ENCODE measurements at regions not wholly inside any gene's neighbourhood (a gene's known extent, or its start where the extent isn't known, plus 50 kb on each side); places are given as distances from the start of the nearest gene placed in this dataset.
"Not testable (repeated sequence)": the region's sequence is repeated elsewhere in the genome, so short reads cannot be mapped to it uniquely, and the experiment has no call there.

GRCh38 chr7:152905949-152906348 is 146.4 kb downstream of the ACTR3B start:
- Mint-ChIP-seq H3K27me3 (no peaks in the 10 kb centered on the region), H3K36me3 (ENCODE audit: low read depth) (no peaks in the 10 kb centered on the region), H3K4me1 (no peaks in the 10 kb centered on the region), H3K9me3 (ENCODE audit: low read depth) (no peaks in the 10 kb centered on the region), H3K27ac (no peak overlapping the region), H3K4me3 (no peak overlapping the region)
- no peak for DNase-seq
- ChIA-PET CTCF (no interaction called here), POLR2A (no interaction called here)
- intact Hi-C loops (cut with DNase I, micrococcal nuclease): no loop called here
- ATAC-seq: no peak

DNA sequence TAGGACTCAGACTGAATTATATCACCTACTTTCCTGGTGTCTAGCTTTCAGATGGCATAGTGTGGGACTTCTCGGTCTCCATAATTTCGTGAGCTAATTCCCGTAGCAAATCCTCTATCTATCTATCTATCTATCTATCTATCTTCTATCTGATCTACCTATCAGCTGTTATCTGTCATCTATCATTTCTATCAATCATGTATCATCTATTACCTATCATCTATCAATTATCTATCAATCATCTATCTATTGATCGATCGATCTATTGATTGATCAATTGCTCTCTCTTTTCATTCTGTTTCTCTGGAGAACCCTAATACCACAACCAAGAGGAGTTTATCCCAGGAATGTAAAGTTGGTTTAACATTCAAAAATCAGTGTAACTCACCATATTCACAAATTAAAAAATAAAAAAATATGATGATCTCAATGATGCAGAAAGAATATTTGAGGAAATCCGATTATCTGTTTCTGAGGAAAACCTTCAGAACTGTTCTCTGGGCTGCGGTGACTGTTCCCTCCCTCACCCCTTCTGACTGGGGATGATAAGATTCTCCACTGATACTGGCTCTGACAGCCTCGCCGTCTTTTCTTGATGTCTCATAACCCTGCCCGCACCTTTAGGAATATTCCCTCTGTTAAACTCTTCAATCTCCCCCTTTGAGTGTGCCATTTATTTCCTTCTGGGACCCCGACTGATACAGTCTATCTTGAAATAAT is 147.7 kb downstream of the ACTR3B start:
- ChIA-PET POLR2A (no interaction called here), CTCF (no interaction called here)
- Mint-ChIP-seq H3K36me3 (ENCODE audit: low read depth) (no peaks in the 10 kb centered on the region), H3K27me3 (no peaks in the 10 kb centered on the region), H3K9me3 (ENCODE audit: low read depth) (no peaks in the 10 kb centered on the region), H3K4me1 (no peaks in the 10 kb centered on the region), H3K27ac (no peak overlapping the region), H3K4me3 (no peak overlapping the region)
- DNase-seq (no peak), ATAC-seq (no peak)
- intact Hi-C loops (cut with DNase I, micrococcal nuclease): no loop called here

- CTCF ChIA-PET: no interaction called here
- intact Hi-C loops (cut with DNase I, micrococcal nuclease): no loop called here
Observed at GRCh38 chr7:152909280-152909679, 149.7 kb downstream of the ACTR3B start.

GRCh38 chr7:152909683-152910544 is 150.4 kb downstream of the ACTR3B start:
- no peak overlapping the region for H3K27ac Mint-ChIP-seq
- DNase-seq (no peak), ATAC-seq (no peak)
- intact Hi-C loops (cut with DNase I, micrococcal nuclease): no loop called here
- H3K27me3 Mint-ChIP-seq: no peaks in the 10 kb centered on the region
- no peaks in the 10 kb centered on the region for H3K36me3 Mint-ChIP-seq (ENCODE audit: low read depth)
- no peak overlapping the region for H3K4me3 Mint-ChIP-seq
- POLR2A ChIA-PET: no interaction called here
- no peaks in the 10 kb centered on the region for H3K4me1 Mint-ChIP-seq
- no peaks in the 10 kb centered on the region for H3K9me3 Mint-ChIP-seq (ENCODE audit: low read depth)
- CTCF ChIA-PET: no interaction called here

More at GRCh38 chr7:152909280-152909679, 149.7 kb downstream of the ACTR3B start:
- ATAC-seq: no peak
- H3K4me3 Mint-ChIP-seq: no peak overlapping the region
- POLR2A ChIA-PET: no interaction called here
- H3K9me3 Mint-ChIP-seq (ENCODE audit: low read depth): no peaks in the 10 kb centered on the region
- no peaks in the 10 kb centered on the region for H3K4me1 Mint-ChIP-seq
- H3K36me3 Mint-ChIP-seq (ENCODE audit: low read depth): no peaks in the 10 kb centered on the region
- no peak overlapping the region for H3K27ac Mint-ChIP-seq
- no peaks in the 10 kb centered on the region for H3K27me3 Mint-ChIP-seq
- no peak for DNase-seq

- no peaks in the 10 kb centered on the region for H3K36me3 Mint-ChIP-seq (ENCODE audit: low read depth)
- H3K4me1 Mint-ChIP-seq: no peaks in the 10 kb centered on the region
- no peaks in the 10 kb centered on the region for H3K27me3 Mint-ChIP-seq
- H3K4me3 Mint-ChIP-seq: no peak overlapping the region
- ATAC-seq (no peak), DNase-seq (no peak)
- intact Hi-C loops (cut with DNase I, micrococcal nuclease): no loop called here
- no peak overlapping the region for H3K27ac Mint-ChIP-seq
- H3K9me3 Mint-ChIP-seq (ENCODE audit: low read depth): no peaks in the 10 kb centered on the region
- CTCF ChIA-PET: no interaction called here
- POLR2A ChIA-PET: no interaction called here
Observed at GRCh38 chr7:152910545-152911225, 151.1 kb downstream of the ACTR3B start.

DNA sequence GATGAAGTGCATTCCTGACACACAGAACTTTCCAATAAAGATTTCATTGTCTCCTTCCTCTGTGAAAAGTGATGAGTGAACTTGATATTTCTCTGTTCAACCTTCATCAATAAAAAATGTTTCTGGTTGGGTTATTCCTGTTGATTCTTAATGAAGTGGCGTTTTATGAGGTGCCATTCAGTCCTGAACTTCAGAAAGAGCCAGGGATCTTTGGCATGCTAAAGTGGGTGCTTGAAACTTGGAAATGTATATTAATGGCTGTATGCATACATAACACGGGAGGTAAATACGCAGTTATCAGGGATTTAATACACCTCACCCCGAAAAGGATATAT is 151.6 kb downstream of the ACTR3B start:
- intact Hi-C loops (cut with DNase I, micrococcal nuclease): no loop called here
- H3K4me3 Mint-ChIP-seq: no peak overlapping the region
- CTCF ChIA-PET: interaction anchor here (0.6 kb wide), 1 partner anchor 229 kb away, joined by 4 read pairs; no protein-coding TSS in a partner anchor
- no peak overlapping the region for H3K27ac Mint-ChIP-seq
- no peaks in the 10 kb centered on the region for H3K9me3 Mint-ChIP-seq (ENCODE audit: low read depth)
- H3K36me3 Mint-ChIP-seq (ENCODE audit: low read depth): no peaks in the 10 kb centered on the region
- ATAC-seq (no peak), DNase-seq (no peak)
- no peaks in the 10 kb centered on the region for H3K27me3 Mint-ChIP-seq
- no peaks in the 10 kb centered on the region for H3K4me1 Mint-ChIP-seq
- POLR2A ChIA-PET: no interaction called here

DNA sequence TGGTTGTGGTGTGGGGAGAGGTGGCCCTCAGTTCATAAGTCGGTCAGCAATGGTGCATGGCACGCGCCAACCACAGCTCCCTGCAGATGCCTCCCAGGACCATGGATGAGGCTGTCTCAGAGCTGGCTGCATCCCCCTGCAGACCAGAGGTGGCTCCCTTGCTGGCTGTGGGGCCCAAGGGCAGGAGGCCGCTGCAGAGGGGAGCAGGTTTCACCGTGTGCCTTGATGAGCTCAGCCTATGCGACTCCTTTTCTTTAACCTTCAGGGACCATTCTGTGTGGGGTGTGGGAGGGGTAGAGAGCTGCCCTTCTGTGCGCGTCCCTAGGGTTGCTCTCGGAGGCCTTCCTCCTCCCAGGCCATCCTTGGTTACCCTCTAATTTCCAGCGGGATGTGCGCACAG is 152.4 kb downstream of the ACTR3B start:
- no peaks in the 10 kb centered on the region for H3K27me3 Mint-ChIP-seq
- intact Hi-C loops (cut with DNase I, micrococcal nuclease): no loop called here
- H3K4me1 Mint-ChIP-seq: no peaks in the 10 kb centered on the region
- POLR2A ChIA-PET: no interaction called here
- DNase-seq: no peak
- H3K9me3 Mint-ChIP-seq (ENCODE audit: low read depth): no peaks in the 10 kb centered on the region
- no peak overlapping the region for H3K4me3 Mint-ChIP-seq
- H3K36me3 Mint-ChIP-seq (ENCODE audit: low read depth): no peaks in the 10 kb centered on the region
- CTCF ChIA-PET: interaction anchor here (0.6 kb wide), 1 partner anchor 230 kb away, joined by 4 read pairs; no protein-coding TSS in a partner anchor
- no peak for ATAC-seq
- H3K27ac Mint-ChIP-seq: no peak overlapping the region

DNA sequence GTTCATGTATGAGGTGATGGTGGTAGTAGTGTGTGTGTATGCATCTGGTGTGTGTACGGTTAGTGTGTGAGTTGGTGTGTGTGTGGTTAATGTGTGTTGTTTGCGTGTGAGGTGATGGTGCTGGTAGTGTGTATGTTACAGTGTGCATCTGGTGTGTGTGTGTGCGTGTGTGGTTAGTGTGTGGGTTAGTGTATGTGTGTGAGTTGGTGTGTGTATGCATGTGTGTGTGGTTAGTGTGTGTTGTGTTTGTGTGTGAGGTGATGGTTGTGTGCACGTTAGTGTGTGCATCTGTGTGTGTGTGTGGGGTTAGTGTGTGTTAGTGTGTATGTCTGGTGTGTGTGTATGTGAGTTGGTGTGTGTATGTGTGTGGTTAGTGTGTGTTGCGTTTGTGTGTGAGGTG is 153.0 kb downstream of the ACTR3B start:
- no peaks in the 10 kb centered on the region for H3K27me3 Mint-ChIP-seq
- H3K9me3 Mint-ChIP-seq (ENCODE audit: low read depth): no peaks in the 10 kb centered on the region
- ChIA-PET POLR2A (no interaction called here), CTCF (no interaction called here)
- DNase-seq: no peak
- H3K4me1 Mint-ChIP-seq: no peaks in the 10 kb centered on the region
- no peak overlapping the region for H3K4me3 Mint-ChIP-seq
- no peak for ATAC-seq
- intact Hi-C loops (cut with DNase I, micrococcal nuclease): no loop called here
- no peak overlapping the region for H3K27ac Mint-ChIP-seq
- H3K36me3 Mint-ChIP-seq (ENCODE audit: low read depth): no peaks in the 10 kb centered on the region

- Mint-ChIP-seq H3K4me3 (no peak overlapping the region), H3K9me3 (ENCODE audit: low read depth) (no peaks in the 10 kb centered on the region), H3K27ac (no peak overlapping the region), H3K27me3 (no peaks in the 10 kb centered on the region), H3K4me1 (no peaks in the 10 kb centered on the region), H3K36me3 (ENCODE audit: low read depth) (no peaks in the 10 kb centered on the region)
- CTCF ChIA-PET: no interaction called here
- ATAC-seq: no peak
- POLR2A ChIA-PET: no interaction called here
- no peak for DNase-seq
- intact Hi-C loops (cut with DNase I, micrococcal nuclease): no loop called here
Observed at GRCh38 chr7:152913492-152913891, 153.9 kb downstream of the ACTR3B start.

DNA sequence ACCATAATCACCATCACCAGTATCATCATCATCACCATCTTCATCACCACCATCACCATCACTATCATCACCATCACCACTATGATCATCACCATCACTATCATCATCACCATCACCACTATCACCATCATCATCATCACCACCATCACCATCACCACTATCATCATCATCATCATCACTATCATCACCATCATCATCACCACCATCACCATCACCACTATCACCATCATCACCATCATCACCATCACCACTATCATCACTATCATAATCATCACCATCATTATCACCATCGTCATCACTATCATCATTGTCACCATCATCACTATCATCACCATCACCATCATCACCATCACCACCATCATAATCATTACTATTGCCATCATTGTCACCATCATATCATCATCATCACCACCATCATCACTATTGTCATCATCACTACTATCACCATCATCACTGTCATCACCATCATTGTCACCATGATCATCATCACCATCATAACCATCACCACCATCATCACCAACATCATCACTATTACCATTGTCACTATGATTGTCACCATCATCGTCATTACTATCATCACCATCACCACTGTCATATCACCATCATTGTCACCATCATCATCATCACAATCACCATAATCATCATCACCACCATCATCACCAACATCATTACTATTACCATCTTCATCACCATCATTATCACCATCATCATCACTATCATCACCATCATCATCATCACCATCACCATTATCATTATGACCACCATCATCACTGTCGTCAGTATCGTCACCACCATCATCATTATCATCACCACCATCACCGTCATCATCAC is 154.7 kb downstream of the ACTR3B start:
- Mint-ChIP-seq H3K27ac (no peak overlapping the region), H3K36me3 (ENCODE audit: low read depth) (no peaks in the 10 kb centered on the region), H3K4me1 (no peaks in the 10 kb centered on the region), H3K27me3 (no peaks in the 10 kb centered on the region), H3K4me3 (no peak overlapping the region), H3K9me3 (ENCODE audit: low read depth) (no peaks in the 10 kb centered on the region)
- intact Hi-C loops (cut with DNase I, micrococcal nuclease): no loop called here
- POLR2A ChIA-PET: no interaction called here
- no peak for ATAC-seq
- CTCF ChIA-PET: no interaction called here
- no peak for DNase-seq

DNA sequence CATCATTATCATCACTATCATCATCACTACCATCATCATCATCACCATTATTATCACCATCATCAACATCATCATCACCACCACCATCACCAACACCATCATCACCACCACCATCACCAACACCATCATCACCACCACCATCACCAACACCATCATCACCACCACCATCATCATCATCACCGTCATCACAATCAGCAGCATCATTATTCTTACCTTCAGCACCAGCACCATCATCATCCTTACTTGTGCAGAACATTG is 155.2 kb downstream of the ACTR3B start:
- DNase-seq; CTCF ChIA-PET; POLR2A ChIA-PET; H3K4me3 Mint-ChIP-seq; H3K27ac Mint-ChIP-seq; H3K27me3 Mint-ChIP-seq; ATAC-seq; H3K9me3 Mint-ChIP-seq (ENCODE audit: low read depth); intact Hi-C loops (cut with DNase I, micrococcal nuclease); H3K4me1 Mint-ChIP-seq; H3K36me3 Mint-ChIP-seq (ENCODE audit: low read depth): not testable (repeated sequence)

All from activated CD4-positive, alpha-beta T cell treated with anti-CD3 and anti-CD28 coated beads for 36 hours (primary cell).